OCI-LY1 (cell line): ENCODE measurements at regions not wholly inside any gene's neighbourhood (a gene's known extent, or its start where the extent isn't known, plus 50 kb on each side); places are given as distances from the start of the nearest gene placed in this dataset.

Experiments
- EZH2 ChIP-seq: fragments of 200-600 bp; sonication (generic), shearing (Covaris generic); IDR thresholded peaks from 2 replicates; pipeline ENCODE4 v1.8.0; 2017; ENCODE audit warnings: borderline replicate concordance, mixed run types, mild to moderate bottlenecking, antibody characterized with exemption, low read length, moderate library complexity, mixed read lengths
- TF ChIP-seq, protein P1 (sequence below): fragments of 200-600 bp; sonication (generic), shearing (Covaris generic); IDR thresholded peaks from 2 replicates; pipeline ENCODE4 v1.5.1; 2017; ENCODE audit warnings: mild to moderate bottlenecking, antibody characterized with exemption, low read length, moderate library complexity, mixed read lengths

DNA sequence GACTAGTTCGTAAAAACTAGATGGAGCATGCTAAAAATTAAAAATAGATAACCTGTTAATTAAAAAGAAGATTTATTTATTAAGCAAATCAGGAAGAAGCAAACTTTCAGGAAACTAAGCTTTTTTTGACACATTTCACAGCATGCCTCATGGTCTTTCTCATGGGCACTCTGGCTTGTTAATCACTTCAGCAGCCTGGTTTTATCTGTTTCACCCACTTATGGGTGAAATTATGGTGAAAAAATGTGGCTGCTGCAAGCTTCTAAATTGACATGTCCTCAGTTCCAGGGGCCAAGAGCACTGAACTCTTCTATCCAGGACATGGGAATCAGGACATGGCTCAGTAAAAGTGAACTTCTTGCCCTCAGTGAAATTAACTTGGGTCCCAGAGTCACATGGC is 468.6 kb upstream of the SYT1 start:
- TF ChIP-seq, protein P1, sequence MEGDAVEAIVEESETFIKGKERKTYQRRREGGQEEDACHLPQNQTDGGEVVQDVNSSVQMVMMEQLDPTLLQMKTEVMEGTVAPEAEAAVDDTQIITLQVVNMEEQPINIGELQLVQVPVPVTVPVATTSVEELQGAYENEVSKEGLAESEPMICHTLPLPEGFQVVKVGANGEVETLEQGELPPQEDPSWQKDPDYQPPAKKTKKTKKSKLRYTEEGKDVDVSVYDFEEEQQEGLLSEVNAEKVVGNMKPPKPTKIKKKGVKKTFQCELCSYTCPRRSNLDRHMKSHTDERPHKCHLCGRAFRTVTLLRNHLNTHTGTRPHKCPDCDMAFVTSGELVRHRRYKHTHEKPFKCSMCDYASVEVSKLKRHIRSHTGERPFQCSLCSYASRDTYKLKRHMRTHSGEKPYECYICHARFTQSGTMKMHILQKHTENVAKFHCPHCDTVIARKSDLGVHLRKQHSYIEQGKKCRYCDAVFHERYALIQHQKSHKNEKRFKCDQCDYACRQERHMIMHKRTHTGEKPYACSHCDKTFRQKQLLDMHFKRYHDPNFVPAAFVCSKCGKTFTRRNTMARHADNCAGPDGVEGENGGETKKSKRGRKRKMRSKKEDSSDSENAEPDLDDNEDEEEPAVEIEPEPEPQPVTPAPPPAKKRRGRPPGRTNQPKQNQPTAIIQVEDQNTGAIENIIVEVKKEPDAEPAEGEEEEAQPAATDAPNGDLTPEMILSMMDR = no peak
- no peak for TF ChIP-seq EZH2
